Spleen (tissue), 11 donors: ENCODE measurements at regions not wholly inside any gene's neighbourhood (a gene's known extent, or its start where the extent isn't known, plus 50 kb on each side); places are given as distances from the start of the nearest gene placed in this dataset.

Source experiments
- DNase-seq: peaks from one replicate; pipeline ENCODE4 v3.0.0-alpha.2; 2020
- H3K27ac ChIP-seq, 8 donors: fragments of 200-600 bp; sonication (generic) in 7 of 8; 1 replicate in 4 of 8; 2 replicates in 4 of 8; pipeline versions ENCODE4 v1.5.0 to v1.8.0; 2016 to 2021; ENCODE audit warnings: inconsistent platforms in 4 of 8, mild to moderate bottlenecking in 4 of 8, moderate library complexity in 1 of 8
- H3K27me3 ChIP-seq, 7 donors: fragments of 200-600 bp; sonication (generic) in 6 of 7; replicated peaks in 1 of 7; 1 replicate in 4 of 7; 2 replicates in 3 of 7; pipeline versions ENCODE4 v1.5.0 to v1.8.0; 2016 to 2021; ENCODE audit warnings: inconsistent platforms in 3 of 7, mild to moderate bottlenecking in 1 of 7
- H3K36me3 ChIP-seq, 6 donors: fragments of 200-600 bp; sonication (generic) in 5 of 6; 1 replicate in 4 of 6; 2 replicates in 2 of 6; pipeline versions ENCODE4 v1.5.0 to v1.8.0; 2016 to 2021; ENCODE audit warnings: inconsistent platforms in 2 of 6
- H3K4me1 ChIP-seq, 6 donors: fragments of 200-600 bp; sonication (generic) in 5 of 6; 1 replicate in 3 of 6; 2 replicates in 3 of 6; pipeline versions ENCODE4 v1.5.0 to v1.8.0; 2016 to 2021; ENCODE audit warnings: inconsistent platforms in 3 of 6
- H3K4me3 ChIP-seq, 8 donors: fragments of 200-600 bp; sonication (generic) in 7 of 8; 1 replicate in 4 of 8; 2 replicates in 4 of 8; pipeline versions ENCODE4 v1.5.0 to v1.8.0; 2016 to 2021; ENCODE audit warnings: inconsistent platforms in 4 of 8, mild to moderate bottlenecking in 4 of 8, moderate library complexity in 2 of 8
- H3K9me3 ChIP-seq, 8 donors: fragments of 200-600 bp; sonication (generic) in 7 of 8; 1 replicate in 4 of 8; 2 replicates in 4 of 8; pipeline versions ENCODE4 v1.5.0 to v1.8.0; 2016 to 2021; ENCODE audit warnings: inconsistent platforms in 4 of 8
- POLR2A ChIP-seq, 3 donors: fragments of 450-650 bp; IDR thresholded peaks; one replicate each; pipeline ENCODE4 v1.5.1; 2017; ENCODE audit warnings: antibody characterized with exemption in 3 of 3, mild to moderate bottlenecking in 1 of 3
- POLR2AphosphoS5 ChIP-seq, 3 donors: sonication (generic); formaldehyde crosslinking; IDR thresholded peaks; one replicate each; pipeline ENCODE4 v1.5.1; 2017; ENCODE audit warnings: antibody characterized with exemption in 3 of 3
- WGBS, 5 donors: extraction: QIAGEN DNeasy Blood & Tissue Kit in 3 of 5; methylation state at CpG; one replicate each; pipeline versions ENCODE4 v1.1.5 to v1.1.7; 2013 to 2018; 5-methylcytosine and 5-hydroxymethylcytosine counted together
- intact Hi-C: fragments of 100-400 bp; cut with DNase I; formaldehyde crosslinking; loops from one replicate; pipeline ENCODE4 v1.15.0; 2023; ENCODE audit warnings: low total_unique reads
- TF ChIP-seq, protein P1 (sequence below), 11 experiments: fragments of 200-600 bp in 7 of 11; fragments of 450-650 bp in 4 of 11; sonication (generic) in 4 of 11; IDR thresholded peaks in 8 of 11; conservative IDR thresholded peaks in 3 of 11; 1 replicate in 7 of 11; 2 replicates in 4 of 11; pipeline versions ENCODE4 v1.4.0 to v1.8.0; 2016 to 2021; ENCODE audit warnings: antibody characterized with exemption in 11 of 11, inconsistent platforms in 4 of 11, mild to moderate bottlenecking in 1 of 11
- donor health status: healthy with polysubstance abuse.
- donor health status: DM: no; HTN: no; CAD: no; lungs with moderate emphysema.
- donor health status: DM: no; HTN: no; CAD: no.
- donor health status: Bipolar disorder and iron deficiency.
- donor health status: healthy.
- donor health status: DM: no; HTN: no; CAD: no.
- donor health status: DM: yes; HTN: yes; CAD: no.

DNA sequence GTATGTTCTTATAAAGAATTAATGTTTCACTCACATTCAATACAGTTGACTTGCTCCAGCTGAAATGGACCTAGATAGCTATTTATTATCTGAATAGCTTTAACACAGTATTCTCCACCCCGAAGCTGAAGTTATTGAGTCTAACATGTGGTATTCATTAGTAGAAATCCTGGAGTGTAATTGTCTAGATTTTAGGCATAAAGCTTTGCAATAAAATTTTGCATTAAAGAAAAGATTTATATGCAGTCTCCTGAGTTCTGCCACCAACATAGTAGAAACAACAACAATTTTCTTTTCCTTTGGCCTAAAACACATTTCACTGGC lies 90.2 kb upstream of the DCLK2 start:
- H3K36me3 ChIP-seq = no peaks in the 10 kb centered on the region
- WGBS, 5 donors = 77 to 89% (median 89%) methylated on average over 1 of the region's 1 CpG
- H3K27me3 ChIP-seq = no peaks in the 10 kb centered on the region
- H3K9me3 ChIP-seq = no peaks in the 10 kb centered on the region
- no peak overlapping the region for H3K4me3 ChIP-seq
- peaks cover 0 to 14% (median 6%) of the 10 kb centered on the region in 6 donors for H3K4me1 ChIP-seq
- no peak overlapping the region for H3K27ac ChIP-seq
- no peak for TF ChIP-seq POLR2A (IDR thresholded peaks at IDR 0.05)
- TF ChIP-seq, protein P1, sequence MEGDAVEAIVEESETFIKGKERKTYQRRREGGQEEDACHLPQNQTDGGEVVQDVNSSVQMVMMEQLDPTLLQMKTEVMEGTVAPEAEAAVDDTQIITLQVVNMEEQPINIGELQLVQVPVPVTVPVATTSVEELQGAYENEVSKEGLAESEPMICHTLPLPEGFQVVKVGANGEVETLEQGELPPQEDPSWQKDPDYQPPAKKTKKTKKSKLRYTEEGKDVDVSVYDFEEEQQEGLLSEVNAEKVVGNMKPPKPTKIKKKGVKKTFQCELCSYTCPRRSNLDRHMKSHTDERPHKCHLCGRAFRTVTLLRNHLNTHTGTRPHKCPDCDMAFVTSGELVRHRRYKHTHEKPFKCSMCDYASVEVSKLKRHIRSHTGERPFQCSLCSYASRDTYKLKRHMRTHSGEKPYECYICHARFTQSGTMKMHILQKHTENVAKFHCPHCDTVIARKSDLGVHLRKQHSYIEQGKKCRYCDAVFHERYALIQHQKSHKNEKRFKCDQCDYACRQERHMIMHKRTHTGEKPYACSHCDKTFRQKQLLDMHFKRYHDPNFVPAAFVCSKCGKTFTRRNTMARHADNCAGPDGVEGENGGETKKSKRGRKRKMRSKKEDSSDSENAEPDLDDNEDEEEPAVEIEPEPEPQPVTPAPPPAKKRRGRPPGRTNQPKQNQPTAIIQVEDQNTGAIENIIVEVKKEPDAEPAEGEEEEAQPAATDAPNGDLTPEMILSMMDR (IDR thresholded peaks at IDR 0.05 in 8 of 11, conservative IDR thresholded peaks at IDR 0.05 in 3 of 11) = no peak
- TF ChIP-seq POLR2AphosphoS5 (IDR thresholded peaks at IDR 0.05) = no peak
- no peak for DNase-seq
- intact Hi-C loops = no loop called here

DNA sequence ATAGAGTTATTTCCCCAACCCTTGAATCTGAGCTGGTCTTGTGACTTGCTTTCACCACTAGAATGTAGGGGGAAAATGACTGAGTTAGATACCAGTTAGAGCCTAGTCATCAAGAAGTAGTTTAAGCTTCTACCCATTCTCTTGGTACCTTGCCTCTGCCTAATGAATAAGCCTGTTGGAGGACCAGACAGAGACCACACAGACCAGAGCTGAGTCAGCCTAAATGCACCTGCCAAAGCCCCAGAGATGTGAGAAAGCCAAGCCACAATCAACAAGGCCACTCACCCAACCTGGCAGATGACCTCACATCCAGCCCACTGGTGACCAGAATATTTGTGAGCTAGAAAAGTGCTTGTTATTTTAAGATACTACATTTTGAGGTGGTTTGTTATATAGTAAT lies 85.2 kb upstream of the DCLK2 start:
- DNase-seq = no peak
- intact Hi-C loops = loop anchor here (10.0 kb wide), 1 partner anchor 872 kb away; no protein-coding TSS in a partner anchor
- peaks cover 0 to 2% (median under 1%) of the 10 kb centered on the region in 6 donors for H3K4me1 ChIP-seq
- no peak overlapping the region for H3K4me3 ChIP-seq
- no peak overlapping the region for H3K27ac ChIP-seq
- H3K36me3 ChIP-seq = no peaks in the 10 kb centered on the region
- H3K9me3 ChIP-seq = no peaks in the 10 kb centered on the region
- TF ChIP-seq, protein P1 (IDR thresholded peaks at IDR 0.05 in 8 of 11, conservative IDR thresholded peaks at IDR 0.05 in 3 of 11) = no peak
- no peak for TF ChIP-seq POLR2AphosphoS5 (IDR thresholded peaks at IDR 0.05)
- TF ChIP-seq POLR2A (IDR thresholded peaks at IDR 0.05) = no peak
- no peaks in the 10 kb centered on the region for H3K27me3 ChIP-seq

GRCh38 chr4:149995134-149995756 lies 83.0 kb upstream of the DCLK2 start:
- TF ChIP-seq POLR2A (IDR thresholded peaks at IDR 0.05) (no peak), POLR2AphosphoS5 (IDR thresholded peaks at IDR 0.05) (no peak)
- TF ChIP-seq, protein P1 (IDR thresholded peaks at IDR 0.05 in 8 of 11, conservative IDR thresholded peaks at IDR 0.05 in 3 of 11) = no peak
- DNase-seq = no peak
- Histone ChIP-seq H3K36me3 (no peaks in the 10 kb centered on the region), H3K9me3 (no peaks in the 10 kb centered on the region), H3K27ac (no peak overlapping the region), H3K27me3 (no peaks in the 10 kb centered on the region), H3K4me3 (no peak overlapping the region), H3K4me1 (peaks cover 0 to 7% (median 1%) of the 10 kb centered on the region in 6 donors)
- 50 to 70% (median 63%) methylated on average over 1 of the region's 1 CpG for WGBS, 5 donors
- intact Hi-C loops = loop anchor here (10.0 kb wide), 1 partner anchor 870 kb away; no protein-coding TSS in a partner anchor

DNA sequence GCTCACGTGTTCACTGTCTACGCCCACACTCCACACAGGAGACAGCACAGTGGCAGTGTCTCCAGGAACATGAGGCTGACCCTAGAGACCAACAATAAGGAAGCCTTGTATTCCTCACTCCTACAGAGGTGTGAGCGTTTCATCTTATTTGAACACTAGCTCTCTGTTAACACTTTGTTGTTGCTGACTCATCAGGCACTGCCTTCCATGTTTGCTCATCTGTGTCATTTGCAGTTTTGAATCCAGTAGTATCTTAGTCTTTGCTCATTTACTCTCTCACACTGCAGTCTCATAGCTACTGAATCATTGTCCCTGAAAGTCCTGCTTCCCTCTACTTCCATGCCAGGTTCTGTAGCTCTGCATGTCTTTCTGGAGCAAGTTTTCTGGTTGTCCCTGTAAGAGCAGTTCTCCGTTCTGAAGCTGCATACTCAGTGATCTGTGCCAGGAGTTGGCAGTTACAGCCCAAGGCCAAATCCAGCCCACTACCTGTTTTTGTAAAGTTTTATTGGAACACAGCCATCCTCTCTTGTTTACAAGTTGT lies 80.3 kb upstream of the DCLK2 start:
- no peaks in the 10 kb centered on the region for H3K27me3 ChIP-seq
- H3K36me3 ChIP-seq = no peaks in the 10 kb centered on the region
- no peaks in the 10 kb centered on the region for H3K9me3 ChIP-seq
- no peak overlapping the region for H3K4me3 ChIP-seq
- H3K27ac ChIP-seq = peak overlapping the region in 1 of 8 donors; percentile 32
- no peak for DNase-seq
- TF ChIP-seq POLR2AphosphoS5 (IDR thresholded peaks at IDR 0.05) = no peak
- TF ChIP-seq POLR2A (IDR thresholded peaks at IDR 0.05) = no peak
- TF ChIP-seq, protein P1 (IDR thresholded peaks at IDR 0.05 in 8 of 11, conservative IDR thresholded peaks at IDR 0.05 in 3 of 11) = no peak
- intact Hi-C loops = loop anchor here (10.0 kb wide), 1 partner anchor 867 kb away; no protein-coding TSS in a partner anchor
- WGBS, 5 donors = 43 to 60% (median 53%) methylated on average over 4 of the region's 4 CpGs
- H3K4me1 ChIP-seq = peaks cover 0 to 7% (median 1%) of the 10 kb centered on the region in 6 donors
